ENCODE measurements at regions not wholly inside any gene's neighbourhood (a gene's known extent, or its start where the extent isn't known, plus 50 kb on each side); places are given as distances from the start of the nearest gene placed in this dataset.
"Not testable (repeated sequence)": the region's sequence is repeated elsewhere in the genome, so short reads cannot be mapped to it uniquely, and the experiment has no call there.

DNA sequence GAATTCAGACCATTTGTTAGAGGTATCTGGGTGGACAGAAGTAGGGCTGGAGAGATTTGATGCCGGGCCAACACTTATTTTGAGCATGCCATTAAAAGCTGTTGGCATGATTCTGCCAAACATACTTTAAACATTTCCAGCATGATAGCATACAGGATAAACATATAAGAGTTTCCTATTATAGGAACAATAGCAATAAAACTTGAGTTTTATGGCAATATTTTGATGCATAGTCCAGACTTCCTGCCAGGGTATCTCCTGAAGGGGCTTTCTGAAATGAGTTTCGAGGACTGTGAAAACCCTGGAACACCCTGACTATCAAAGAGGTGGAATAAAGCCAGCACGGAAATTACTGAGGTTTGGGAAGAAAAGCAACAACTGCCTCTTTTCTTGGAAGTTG is 1398.0 kb upstream of the NXPH2 start:
- DNase-seq = no peak

DNA sequence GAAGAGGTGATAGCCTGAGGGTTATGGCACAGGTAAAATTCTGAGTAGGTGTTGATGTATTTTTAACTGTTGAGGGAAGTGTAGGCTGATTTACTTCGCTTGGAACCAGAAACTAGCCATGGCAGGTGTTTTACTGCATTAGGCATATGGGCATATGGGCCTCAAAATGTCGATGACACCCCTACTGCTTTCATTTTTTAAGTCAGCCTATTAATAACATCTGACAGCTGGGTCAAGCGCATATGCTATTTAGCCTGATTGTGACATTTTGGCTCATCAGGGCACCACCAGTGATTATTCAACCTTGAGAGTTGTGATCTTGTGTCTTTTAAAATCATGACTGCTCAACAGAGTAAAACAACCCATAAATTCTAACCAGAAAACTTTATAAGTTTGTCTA is 1396.9 kb upstream of the NXPH2 start:
- DNase-seq = no peak

DNA sequence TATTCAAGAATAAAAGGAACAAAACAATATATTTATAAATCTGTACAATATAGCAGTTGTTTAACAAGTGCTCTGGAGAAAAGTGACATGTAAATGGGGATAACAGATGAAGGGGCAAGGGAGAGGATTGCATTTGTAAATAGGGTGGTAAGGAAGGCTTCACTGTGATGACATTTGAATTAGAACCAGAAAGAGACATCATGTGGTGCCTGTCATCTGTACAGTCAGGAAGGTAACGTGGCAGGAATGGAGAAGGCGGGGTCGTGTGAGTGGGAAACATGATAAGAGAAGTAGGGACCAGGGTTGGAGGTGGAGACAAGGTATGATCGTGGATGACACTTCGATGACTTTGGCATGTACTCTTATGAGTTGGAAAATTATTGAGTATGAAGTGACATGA is 1393.6 kb upstream of the NXPH2 start:
- DNase-seq = no peak

DNA sequence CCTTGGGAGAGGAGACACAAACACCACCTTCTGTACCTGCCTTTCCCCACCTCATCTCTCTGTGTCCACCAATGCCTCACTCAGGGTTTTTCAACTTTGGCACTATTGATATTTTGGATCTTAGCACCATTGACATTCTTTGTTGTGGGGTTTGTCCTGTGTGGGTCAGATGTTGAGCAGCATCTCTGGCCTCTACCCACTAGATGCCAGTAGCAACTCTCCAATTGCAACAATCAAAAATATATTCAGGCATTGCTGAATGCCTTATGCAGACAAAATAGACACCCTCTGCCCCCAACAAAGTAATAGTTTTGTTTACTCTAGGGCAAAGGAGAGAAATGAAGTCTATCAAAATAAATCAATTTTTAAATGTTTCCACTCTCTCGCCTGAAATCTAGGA is 1384.3 kb upstream of the NXPH2 start:
- peak in 1 of 51 donors; percentile 5 for DNase-seq

DNA sequence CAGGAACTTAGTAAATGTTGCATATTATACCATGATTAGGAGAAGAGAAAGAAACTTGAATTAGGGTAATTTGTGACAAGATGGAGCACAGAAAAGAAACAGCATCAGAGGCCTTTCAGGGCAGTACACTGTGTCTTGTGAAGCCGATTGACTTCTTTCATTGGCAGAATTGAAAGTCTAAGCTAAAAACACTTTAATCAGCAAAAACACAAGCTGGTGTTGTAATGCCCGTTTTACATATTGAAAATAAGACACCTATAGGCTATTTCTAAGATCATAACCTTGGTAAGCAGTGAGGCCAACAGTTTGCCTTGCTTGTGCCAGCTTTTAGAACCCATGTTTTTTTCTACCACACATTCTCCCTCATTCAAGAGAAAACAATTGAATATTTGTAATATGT is 1378.1 kb upstream of the NXPH2 start:
- DNase-seq = no peak

DNA sequence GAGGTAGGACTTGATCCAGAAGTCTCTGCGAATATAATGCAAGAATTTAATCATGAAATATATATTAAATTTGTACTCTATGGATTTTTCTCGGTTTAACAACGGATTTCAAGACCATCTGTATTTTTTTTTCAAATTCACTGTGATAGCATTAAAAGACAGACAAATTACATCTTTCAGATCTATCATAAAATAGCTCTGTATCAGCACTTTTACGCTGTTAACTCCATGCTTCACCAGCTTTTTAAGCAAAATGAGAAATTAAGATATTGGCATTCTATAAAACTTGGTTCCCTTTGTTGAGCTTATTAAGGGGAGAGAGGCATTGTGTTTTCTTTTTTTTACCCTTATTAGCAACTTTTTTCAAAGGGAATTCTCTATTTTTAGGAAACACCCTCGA is 1377.6 kb upstream of the NXPH2 start:
- no peak for DNase-seq

DNA sequence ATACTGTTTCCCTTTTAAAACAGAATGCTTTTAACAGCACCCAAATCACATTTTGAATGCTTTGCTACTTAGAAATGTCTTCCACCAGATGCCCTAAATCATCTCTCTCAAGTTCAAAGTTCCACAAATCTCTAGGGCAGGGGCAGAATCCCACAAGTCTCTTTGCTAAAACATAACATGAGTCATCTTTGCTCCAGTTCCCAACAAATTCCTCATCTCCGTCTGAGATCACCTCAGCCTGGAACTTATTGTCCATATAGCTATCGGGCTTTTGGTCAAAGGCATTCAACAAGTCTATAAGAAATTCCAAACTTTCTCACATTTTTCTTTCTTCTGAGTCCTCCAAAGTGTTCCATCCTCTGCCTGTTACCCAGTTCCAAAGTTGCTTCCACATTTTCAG is 1374.5 kb upstream of the NXPH2 start:
- DNase-seq = no peak

DNA sequence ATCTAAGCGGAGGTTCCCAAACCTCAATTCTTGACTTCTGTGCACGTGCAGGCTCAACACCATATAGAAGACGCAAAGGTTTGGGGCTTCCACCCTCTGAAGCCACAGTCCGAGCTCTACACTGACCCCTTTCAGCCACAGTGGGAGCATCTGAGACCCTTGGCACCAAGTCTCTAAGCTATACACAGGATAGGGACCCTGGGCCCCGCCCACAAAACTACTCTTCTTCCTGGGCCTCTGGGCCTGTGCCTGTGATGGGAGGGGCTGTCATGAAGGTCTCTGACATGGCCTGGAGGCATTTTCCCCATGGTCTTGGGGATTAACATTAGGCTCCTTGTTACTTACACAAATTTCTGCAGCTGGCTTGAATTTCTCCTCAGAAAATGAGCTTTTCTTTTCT is 1374.1 kb upstream of the NXPH2 start:
- no peak for DNase-seq

DNA sequence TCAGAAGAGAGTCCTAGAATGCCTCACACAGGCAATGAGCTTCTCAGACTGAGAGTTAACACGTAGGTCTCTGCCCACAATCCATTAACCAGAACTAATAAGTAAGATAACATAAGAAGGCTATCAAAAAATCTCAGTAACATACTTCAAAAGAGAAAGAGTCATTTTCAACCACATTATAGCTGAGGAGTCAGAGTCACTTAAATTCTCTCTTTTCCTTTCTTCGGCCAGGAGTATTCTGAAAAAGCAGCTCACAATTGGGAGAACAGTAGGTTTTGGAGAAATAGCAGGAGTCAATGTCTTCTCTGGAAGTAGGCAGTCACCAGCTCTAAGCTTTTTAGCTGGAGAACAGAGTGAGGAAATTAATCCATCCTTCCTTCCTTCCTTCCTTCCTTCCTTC is 1364.4 kb upstream of the NXPH2 start:
- no peak for DNase-seq

DNA sequence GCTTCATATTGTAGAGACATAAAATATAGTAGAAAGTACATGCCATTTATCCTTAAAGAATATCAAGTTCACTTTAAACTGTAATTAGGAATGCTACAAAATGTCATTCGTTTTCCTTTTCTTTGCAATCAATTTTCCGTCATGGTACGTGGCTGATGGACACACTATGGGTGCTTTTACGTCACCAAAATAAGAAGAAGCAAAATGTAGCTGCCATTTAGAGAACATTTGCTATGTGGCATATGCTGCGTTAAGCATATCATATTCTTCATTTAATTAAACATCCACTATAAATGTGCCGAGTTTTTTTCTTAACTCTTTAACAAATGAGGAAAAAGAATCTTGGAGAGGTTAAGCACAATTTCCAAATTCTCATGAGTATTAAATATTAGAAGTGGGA is 1358.5 kb upstream of the NXPH2 start:
- no peak for DNase-seq

DNA sequence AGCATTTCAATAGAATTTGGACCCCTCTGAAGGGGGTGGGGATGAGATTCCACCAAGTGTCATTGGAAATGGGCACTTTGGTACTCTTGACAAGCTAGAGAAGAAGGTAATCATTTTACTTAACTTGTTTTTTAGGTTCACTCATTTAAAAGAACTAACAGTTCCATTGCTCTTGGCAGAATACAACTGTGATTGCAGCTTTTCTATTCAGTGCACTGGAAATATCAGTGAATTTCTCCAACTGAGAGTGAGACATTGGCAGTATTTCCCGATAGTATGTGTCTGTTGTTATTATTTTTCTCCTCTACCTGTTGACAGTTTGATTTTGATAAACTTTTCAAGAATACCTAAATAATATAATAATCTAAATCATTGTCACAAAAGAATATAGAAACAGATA is 1356.7 kb upstream of the NXPH2 start:
- DNase-seq = no peak

DNA sequence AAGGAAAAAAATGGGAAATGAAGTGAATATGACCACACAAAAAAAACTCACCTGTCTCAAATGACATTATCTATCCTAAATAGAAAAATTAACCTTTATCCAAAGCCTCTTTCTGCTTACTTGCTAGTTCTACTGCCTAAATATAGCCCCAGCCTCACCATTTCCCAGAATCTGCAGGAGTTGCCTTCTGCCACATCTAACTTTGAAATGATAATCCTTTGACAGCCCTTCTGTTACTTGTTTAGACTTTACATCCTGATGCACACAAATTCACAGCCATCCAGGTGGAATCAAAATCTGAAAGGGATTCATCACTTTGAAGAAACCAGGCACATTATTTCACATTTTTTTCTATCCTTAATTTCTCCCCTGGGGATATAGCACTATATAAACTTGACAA is 1356.2 kb upstream of the NXPH2 start:
- DNase-seq = no peak

DNA sequence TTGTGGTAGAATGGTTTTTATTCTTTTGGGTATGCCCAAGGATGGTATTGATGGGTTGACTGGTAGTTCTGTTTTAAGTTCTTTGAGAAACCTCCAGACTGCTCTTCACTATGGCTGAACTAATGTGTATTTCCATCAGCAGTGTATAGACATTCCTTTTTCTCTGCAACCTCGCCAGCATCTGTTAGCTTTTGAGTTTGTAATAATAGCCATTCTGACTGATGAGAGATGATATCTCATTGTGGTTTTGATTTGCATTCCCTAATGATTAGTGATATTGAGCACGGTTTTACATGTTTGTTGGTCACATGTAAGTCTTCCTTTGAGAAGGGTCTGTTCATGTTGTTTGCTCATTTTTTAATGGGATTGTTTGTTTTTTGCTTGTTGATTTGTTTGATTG is 1348.7 kb upstream of the NXPH2 start:
- DNase-seq = no peak

DNA sequence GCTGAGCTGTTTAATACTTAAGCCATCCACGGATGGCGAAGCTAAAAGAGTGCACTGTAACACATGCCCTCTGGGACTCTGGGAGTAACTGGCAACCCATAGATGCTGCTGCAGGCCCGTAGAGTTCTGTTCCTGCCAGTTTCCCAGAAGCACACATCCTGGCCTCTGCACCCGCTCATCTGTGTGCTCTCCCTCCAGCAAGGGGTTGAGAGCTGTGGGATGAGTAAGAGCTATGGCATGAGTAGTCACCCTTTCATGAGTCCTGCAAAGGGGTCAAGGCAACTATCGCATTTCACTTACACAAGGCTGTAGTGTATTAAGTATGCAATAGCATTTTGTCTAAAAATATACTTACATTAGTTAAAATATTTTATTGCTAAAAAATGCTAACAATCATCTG is 1341.8 kb upstream of the NXPH2 start:
- no peak for DNase-seq

DNA sequence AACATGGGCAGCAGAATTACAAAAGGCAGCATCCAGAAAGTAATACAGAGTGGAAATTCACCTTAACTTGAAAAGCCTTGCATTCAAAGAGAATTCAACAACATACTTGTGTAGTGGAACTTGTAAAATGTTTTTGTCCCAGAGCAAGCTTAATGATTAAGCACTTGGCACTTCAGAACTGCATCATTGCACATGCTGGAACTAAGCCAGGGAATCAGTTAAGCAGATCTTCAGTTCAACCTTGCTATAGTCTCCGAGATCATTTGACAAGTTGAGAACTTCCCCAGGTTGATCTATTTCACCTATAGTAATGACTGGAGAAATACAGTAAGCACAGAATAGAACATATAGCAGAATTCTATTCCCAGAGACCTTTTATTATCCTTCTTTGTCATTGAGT is 1337.2 kb upstream of the NXPH2 start:
- DNase-seq = no peak

DNA sequence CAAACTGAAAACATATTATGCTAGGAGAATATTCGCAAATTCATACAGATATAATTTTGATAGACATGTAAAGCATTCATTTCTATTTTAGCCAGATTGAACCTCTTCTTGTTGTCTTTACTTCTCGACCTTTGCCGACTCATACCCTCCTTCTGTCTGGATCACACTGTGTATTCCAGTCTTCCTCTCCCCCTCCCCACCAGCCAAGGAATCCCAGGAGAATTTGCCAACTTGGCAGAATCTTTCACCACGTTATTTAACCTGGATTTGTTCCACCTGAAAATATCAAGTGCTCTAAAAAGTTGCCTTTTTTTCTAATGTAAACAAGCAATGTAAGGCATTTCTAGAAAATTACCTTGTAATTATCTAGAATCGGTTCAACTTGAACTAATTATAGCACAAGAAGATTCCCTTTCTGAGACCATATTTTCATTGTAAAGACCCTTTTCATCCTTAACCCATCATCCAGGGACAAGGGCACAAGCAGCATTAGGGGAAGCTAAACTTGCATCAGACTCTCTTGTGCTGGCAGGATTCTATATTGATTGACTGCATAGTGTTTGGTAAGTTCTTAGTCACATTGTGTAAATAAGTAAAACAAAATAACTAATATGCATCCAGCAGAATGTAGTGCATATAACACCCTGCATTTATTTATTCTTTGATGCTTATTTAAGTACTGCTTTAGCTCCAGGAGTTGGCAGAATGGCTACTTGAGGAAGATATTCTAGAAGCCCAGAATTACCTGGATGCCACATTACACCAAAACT is 1328.7 kb upstream of the NXPH2 start:
- no peak for DNase-seq

DNA sequence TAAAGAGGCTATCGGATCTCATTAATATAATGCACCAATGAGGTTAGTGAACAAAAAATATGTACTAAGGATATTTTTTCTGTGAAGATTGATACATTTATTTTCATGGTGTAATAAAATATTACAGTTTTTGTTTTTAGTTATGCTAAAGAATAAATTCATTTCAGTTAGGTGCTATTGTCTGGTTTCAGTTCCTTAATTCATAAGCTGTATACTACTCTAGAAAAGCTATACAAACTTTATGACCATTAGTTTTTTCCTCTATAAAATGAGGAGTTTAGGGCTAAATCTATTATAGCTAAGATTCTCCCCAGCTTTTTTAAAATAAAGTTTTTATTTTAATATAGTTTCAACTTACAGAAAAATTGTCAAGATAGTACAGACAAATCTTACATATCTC is 1311.7 kb upstream of the NXPH2 start:
- no peak for DNase-seq

DNA sequence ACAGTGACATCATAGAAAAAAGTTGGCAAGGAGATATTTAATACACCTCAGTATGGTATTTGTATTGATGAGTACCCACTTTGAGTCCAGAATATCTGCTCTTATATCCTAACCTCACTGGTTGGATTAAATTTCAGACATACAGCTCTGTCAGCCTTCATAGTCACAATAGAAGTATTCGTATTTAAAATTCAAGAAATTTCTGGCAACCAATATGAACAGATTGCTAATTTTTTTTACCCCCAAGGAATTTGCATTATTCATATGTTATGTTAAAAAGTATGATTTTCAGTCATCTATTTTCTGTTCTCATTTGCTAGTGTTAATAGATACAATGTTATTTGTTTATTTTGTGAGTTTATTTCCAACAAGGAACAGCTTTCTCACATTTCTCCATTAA is 1306.8 kb upstream of the NXPH2 start:
- no peak for DNase-seq

DNA sequence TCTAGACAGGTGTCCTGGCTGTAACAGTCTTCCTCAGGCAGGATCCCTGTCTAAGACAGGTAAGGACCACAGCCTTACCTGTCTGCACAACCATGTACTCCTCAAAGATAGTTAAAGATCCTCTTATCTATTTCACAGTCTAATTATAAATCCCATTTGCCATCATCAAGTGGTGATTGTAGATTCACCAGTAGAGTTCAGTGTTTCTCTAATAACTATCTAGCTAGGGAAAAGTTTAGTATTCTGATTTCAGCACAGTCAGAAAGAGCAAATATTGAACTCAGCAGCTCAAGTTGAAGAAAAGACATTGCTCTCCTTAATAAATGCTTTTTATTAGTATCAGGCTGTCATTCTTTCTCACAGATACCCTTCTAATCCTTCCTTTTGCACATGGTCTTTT is 1305.5 kb upstream of the NXPH2 start:
- no peak for DNase-seq

DNA sequence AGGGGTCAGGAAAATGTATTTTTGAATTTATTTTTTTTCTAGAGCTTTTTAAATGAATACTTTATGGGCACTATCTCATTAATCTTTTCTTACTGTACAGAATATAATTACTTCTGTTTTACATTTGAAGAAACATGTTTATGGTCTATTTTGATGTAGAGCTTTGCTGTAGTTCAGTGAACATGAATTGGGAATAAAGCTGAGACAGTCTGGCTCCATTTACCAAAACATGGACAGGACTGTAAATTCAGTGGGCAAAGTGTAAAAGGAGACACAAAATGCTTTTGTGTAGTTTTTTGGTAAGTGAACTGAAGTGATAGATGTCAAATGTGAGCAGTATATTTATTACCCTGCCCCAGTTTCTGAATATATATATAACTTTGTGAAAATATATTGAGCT is 1298.8 kb upstream of the NXPH2 start:
- DNase-seq = no peak

DNA sequence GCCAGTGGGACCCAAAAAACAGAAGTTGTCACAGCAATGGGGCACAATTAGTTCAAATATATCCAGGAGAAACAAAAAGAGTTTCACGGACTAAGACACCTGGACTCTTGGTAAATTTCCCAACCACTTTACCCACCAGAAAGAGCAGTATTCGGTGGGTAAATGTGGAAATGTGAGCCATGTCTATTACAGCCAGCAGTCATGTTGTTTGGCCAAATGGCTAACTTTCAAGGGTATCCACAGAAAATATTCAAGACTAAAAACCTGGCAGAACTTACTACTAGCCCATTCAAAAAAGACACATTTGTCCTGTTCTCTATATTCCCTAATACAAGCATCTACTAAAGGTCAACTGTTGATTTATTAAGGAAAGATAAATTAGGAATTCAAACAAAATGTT is 1296.0 kb upstream of the NXPH2 start:
- DNase-seq = no peak

DNA sequence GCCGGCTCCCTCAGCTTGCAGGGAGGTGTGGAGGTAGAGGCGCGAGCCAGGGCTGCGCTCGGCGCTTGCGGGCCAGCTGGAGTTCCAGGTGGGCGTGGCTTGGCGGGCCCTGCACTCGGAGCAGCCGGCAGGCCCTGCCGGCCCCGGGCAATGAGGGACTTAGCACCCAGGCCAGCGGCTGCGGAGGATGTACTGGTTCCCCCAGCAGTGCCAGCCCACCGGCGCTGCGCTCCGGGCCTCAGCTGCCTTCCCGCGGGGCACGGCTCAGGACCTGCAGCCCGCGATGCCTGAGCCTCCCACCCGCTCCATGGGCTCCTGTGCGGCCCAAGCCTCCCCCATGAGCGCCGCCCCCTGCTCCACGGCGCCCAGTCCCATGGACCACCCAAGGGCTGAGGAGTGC is 1293.6 kb upstream of the NXPH2 start:
- not testable (repeated sequence) for DNase-seq

DNA sequence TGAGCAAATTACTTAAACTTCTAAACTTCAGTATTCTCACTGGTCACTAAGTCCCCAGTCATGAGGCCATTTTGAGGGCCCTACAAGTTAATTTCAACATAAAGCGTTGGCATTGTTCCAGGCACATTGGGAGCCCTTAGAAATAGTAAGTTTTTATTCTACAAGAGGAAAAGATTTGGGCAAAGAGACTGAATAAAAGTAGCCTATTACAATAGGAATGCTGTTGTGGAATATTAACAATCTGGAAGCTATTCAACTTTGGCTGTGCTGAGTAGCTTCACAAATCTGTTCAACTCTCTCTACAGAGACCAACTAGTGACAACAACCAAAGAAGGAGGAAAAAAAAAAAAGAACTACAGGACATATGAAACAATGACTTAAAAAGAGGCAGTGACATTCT is 1287.5 kb upstream of the NXPH2 start:
- no peak for DNase-seq

DNA sequence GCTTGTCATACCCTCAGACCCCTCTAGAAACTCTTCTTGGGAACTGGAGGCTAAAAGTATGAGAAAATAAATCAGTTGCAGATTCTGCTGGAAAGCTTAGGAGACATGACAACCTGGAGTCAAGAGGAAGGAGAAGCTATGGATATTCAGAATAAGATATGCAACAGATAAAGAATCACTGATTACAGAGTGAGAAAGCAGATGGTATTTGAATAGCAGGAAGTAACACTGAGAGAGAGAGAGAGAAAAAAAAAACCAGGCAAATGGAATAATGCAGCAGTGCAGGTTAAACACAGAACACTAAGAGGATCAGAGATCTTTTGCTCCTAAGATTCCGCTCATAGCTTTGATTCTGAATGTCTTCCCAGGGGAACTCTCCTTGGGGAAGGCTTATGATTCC is 1284.1 kb upstream of the NXPH2 start:
- DNase-seq = no peak
